ENCODE measurements at regions not wholly inside any gene's neighbourhood (a gene's known extent, or its start where the extent isn't known, plus 50 kb on each side); places are given as distances from the start of the nearest gene placed in this dataset.

DNA sequence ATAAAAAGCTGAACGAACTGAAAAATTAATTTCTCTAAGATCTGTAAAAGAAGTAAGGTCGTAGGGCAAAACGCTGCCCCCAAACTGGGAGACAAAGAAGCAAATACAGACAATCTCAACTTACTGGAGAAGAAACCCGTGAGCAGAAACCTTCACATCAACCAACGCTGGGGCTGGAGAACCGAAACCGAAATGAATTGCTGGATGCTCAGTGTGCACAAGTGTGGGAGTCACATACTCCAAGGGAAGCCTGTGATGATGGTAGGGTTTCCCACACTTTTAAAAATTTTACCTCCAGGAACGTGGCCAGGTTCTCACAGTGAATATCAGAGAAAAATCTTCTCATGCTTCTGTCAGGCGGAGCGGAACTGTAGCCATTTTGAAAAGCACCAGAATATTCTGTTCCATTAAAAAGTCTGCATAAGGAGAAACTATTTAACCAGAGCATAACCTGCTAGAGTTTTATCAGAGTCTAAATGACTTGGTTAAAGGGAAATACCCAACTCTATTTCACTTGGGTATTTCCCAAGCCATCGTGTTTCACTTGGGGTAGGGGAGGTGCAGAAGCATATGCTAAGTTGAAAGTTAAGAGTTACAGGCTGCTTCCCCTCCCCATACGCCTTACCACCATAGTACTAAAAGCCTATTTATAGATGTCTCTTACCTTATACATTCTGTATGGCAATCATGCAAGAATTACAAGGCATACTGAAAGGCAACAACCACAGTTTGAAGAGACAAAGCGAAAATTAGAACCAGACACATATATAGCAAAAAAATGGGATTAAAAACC is 110.5 kb upstream of the SLITRK1 start:
- no peak overlapping the region for H3K27ac Mint-ChIP-seq
- Histone ChIP-seq H3K27ac (no peak overlapping the region), H2AFZ (replicated peaks) (no peak overlapping the region), H3K9me3 (ENCODE audit: low read depth) (peaks cover 3% of the 10 kb centered on the region), H4K20me1 (ENCODE audit: low read depth) (no peaks in the 10 kb centered on the region), H3K27me3 (no peaks in the 10 kb centered on the region), H3K36me3 (no peaks in the 10 kb centered on the region), H3K4me3 (no peak overlapping the region), H3F3A (ENCODE audit: low read depth) (no peaks in the 10 kb centered on the region), H3K4me2 (no peak overlapping the region), H3K4me1 (no peaks in the 10 kb centered on the region), H3K9ac (no peak overlapping the region), H3K79me2 (ENCODE audit: low read depth) (no peaks in the 10 kb centered on the region)
- no peaks in the 10 kb centered on the region for H3K4me1 Mint-ChIP-seq
- no peaks in the 10 kb centered on the region for H3K36me3 Mint-ChIP-seq
- DNase-seq (ENCODE audit: low spot score), result no peak
- H3K4me3 Mint-ChIP-seq, result no peak overlapping the region
- H3K27me3 Mint-ChIP-seq (ENCODE audit: insufficient read depth, low read depth), result no peaks in the 10 kb centered on the region
- H3K9me3 Mint-ChIP-seq, result no peaks in the 10 kb centered on the region
- no peak for TF ChIP-seq CTCF (IDR thresholded peaks at IDR 0.05)
- no peak for TF ChIP-seq EZH2phosphoT487 (IDR thresholded peaks at IDR 0.05)
- TF ChIP-seq EZH2 (IDR thresholded peaks at IDR 0.05), result no peak

DNA sequence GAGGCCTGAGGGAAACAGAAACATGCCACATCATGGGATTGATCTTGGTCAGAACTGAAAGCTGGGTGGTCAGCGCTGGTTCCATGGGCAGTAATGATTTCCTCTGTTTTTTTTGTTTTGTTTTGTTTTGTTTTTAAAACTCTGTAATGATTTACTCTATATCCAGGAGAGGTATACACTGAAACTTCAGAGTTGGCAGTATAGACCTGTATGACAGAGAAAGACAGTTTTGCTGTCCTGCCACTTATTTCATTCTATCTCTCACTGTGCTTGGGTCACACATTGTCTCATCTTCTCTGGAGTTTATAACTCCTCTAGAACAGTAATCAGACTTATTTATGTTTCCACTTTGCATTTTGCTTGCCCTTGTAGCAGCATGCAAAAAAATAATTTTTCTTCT is 105.1 kb upstream of the SLITRK1 start:
- Histone ChIP-seq H3K9me3 (ENCODE audit: low read depth) (no peaks in the 10 kb centered on the region), H2AFZ (replicated peaks) (no peak overlapping the region), H4K20me1 (ENCODE audit: low read depth) (no peaks in the 10 kb centered on the region), H3K36me3 (no peaks in the 10 kb centered on the region), H3K9ac (no peak overlapping the region), H3K4me2 (no peak overlapping the region), H3K4me3 (no peak overlapping the region), H3F3A (ENCODE audit: low read depth) (no peaks in the 10 kb centered on the region), H3K4me1 (no peaks in the 10 kb centered on the region), H3K79me2 (ENCODE audit: low read depth) (no peaks in the 10 kb centered on the region), H3K27me3 (no peaks in the 10 kb centered on the region), H3K27ac (no peak overlapping the region)
- H3K27me3 Mint-ChIP-seq (ENCODE audit: insufficient read depth, low read depth), result no peaks in the 10 kb centered on the region
- TF ChIP-seq CTCF (IDR thresholded peaks at IDR 0.05), result no peak
- no peak for TF ChIP-seq EZH2phosphoT487 (IDR thresholded peaks at IDR 0.05)
- TF ChIP-seq EZH2 (IDR thresholded peaks at IDR 0.05), result no peak
- DNase-seq (ENCODE audit: low spot score), result no peak
- H3K4me1 Mint-ChIP-seq, result no peaks in the 10 kb centered on the region
- no peaks in the 10 kb centered on the region for H3K9me3 Mint-ChIP-seq
- no peak overlapping the region for H3K27ac Mint-ChIP-seq
- no peak overlapping the region for H3K4me3 Mint-ChIP-seq
- H3K36me3 Mint-ChIP-seq, result no peaks in the 10 kb centered on the region

- no peaks in the 10 kb centered on the region for H3F3A ChIP-seq (ENCODE audit: low read depth)
- TF ChIP-seq CTCF (IDR thresholded peaks at IDR 0.05) (no peak), EZH2 (IDR thresholded peaks at IDR 0.05) (no peak), EZH2phosphoT487 (IDR thresholded peaks at IDR 0.05) (no peak)
- no peaks in the 10 kb centered on the region for H4K20me1 ChIP-seq (ENCODE audit: low read depth)
- H3K27ac ChIP-seq, result no peak overlapping the region
- Mint-ChIP-seq H3K4me1 (no peaks in the 10 kb centered on the region), H3K9me3 (no peaks in the 10 kb centered on the region), H3K27ac (no peak overlapping the region), H3K4me3 (no peak overlapping the region), H3K27me3 (ENCODE audit: insufficient read depth, low read depth) (no peaks in the 10 kb centered on the region), H3K36me3 (no peaks in the 10 kb centered on the region)
- H3K27me3 ChIP-seq, result no peaks in the 10 kb centered on the region
- H3K9me3 ChIP-seq (ENCODE audit: low read depth), result no peaks in the 10 kb centered on the region
- no peaks in the 10 kb centered on the region for H3K4me1 ChIP-seq
- H3K79me2 ChIP-seq (ENCODE audit: low read depth), result no peaks in the 10 kb centered on the region
- no peak for DNase-seq (ENCODE audit: low spot score)
- H3K4me3 ChIP-seq, result no peak overlapping the region
- no peak overlapping the region for H3K4me2 ChIP-seq
- no peak overlapping the region for H2AFZ ChIP-seq (replicated peaks)
- no peaks in the 10 kb centered on the region for H3K36me3 ChIP-seq
- no peak overlapping the region for H3K9ac ChIP-seq
Measured at GRCh38 chr13:83984793-83985192, 102.5 kb upstream of the SLITRK1 start.
